Liver (tissue), 8 donors: ENCODE measurements at regions not wholly inside any gene's neighbourhood (a gene's known extent, or its start where the extent isn't known, plus 50 kb on each side); places are given as distances from the start of the nearest gene placed in this dataset.

ENCODE experiments used
- DNase-seq: peaks from one replicate; pipeline ENCODE4 v3.0.0-alpha.2; 2017; ENCODE audit warnings: low spot score
- H3K27ac ChIP-seq, 2 donors: one replicate each; pipeline ENCODE4 v1.7.0; 2013; ENCODE audit warnings: inconsistent platforms in 2 of 2, low read length in 2 of 2, control low read depth in 1 of 2, low read depth in 1 of 2, mild to moderate bottlenecking in 1 of 2
- H3K27me3 ChIP-seq, 4 donors: one replicate each; pipeline versions ENCODE4 v1.6.1 to v1.7.0; 2013; ENCODE audit warnings: low read length in 3 of 4, inconsistent platforms in 1 of 4, mild to moderate bottlenecking in 1 of 4, moderate library complexity in 1 of 4; ENCODE audit not compliant: control insufficient read depth in 4 of 4, insufficient read depth in 4 of 4
- H3K36me3 ChIP-seq, 4 donors: one replicate each; pipeline versions ENCODE4 v1.6.1 to v1.7.0; 2013; ENCODE audit warnings: low read length in 3 of 4, mild to moderate bottlenecking in 3 of 4, low read depth in 1 of 4, moderate library complexity in 1 of 4; ENCODE audit not compliant: control insufficient read depth in 4 of 4, insufficient read depth in 3 of 4
- H3K4me1 ChIP-seq, 4 donors: one replicate each; pipeline versions ENCODE4 v1.6.1 to v1.7.0; 2013; ENCODE audit warnings: low read length in 3 of 4, mild to moderate bottlenecking in 3 of 4, moderate library complexity in 1 of 4; ENCODE audit not compliant: control insufficient read depth in 4 of 4, insufficient read depth in 4 of 4
- H3K4me3 ChIP-seq, 3 donors: one replicate each; pipeline versions ENCODE4 v1.6.1 to v1.7.0; 2013; ENCODE audit warnings: low read length in 3 of 3, control low read depth in 1 of 3, low read depth in 1 of 3, mild to moderate bottlenecking in 1 of 3
- H3K9ac ChIP-seq, 2 donors: one replicate each; pipeline ENCODE4 v1.7.0; 2013; ENCODE audit warnings: low read length in 2 of 2, mild to moderate bottlenecking in 2 of 2, moderate library complexity in 2 of 2, control low read depth in 1 of 2, low read depth in 1 of 2
- H3K9me3 ChIP-seq, 4 donors: one replicate each; pipeline versions ENCODE4 v1.6.1 to v1.7.0; 2013; ENCODE audit warnings: low read length in 3 of 4; ENCODE audit not compliant: control insufficient read depth in 4 of 4
- EGR1 ChIP-seq, 2 donors: IDR thresholded peaks; 2 replicates each; pipeline ENCODE4 v1.6.1; 2016 to 2018; ENCODE audit warnings: antibody characterized with exemption in 2 of 2, low read depth in 2 of 2
- FOXA1 ChIP-seq: IDR thresholded peaks from 2 replicates; pipeline ENCODE4 v1.6.1; 2016; ENCODE audit warnings: antibody characterized with exemption
- FOXA2 ChIP-seq: IDR thresholded peaks from 2 replicates; pipeline ENCODE4 v1.6.1; 2016; ENCODE audit warnings: antibody characterized with exemption
- GABPA ChIP-seq, 2 donors: IDR thresholded peaks in 1 of 2; conservative IDR thresholded peaks in 1 of 2; 2 replicates each; pipeline ENCODE4 v1.6.1; 2016; ENCODE audit warnings: antibody characterized with exemption in 2 of 2, mild to moderate bottlenecking in 1 of 2, moderate library complexity in 1 of 2
- HNF4A ChIP-seq, 2 donors: conservative IDR thresholded peaks; 2 replicates each; pipeline ENCODE4 v1.6.1; 2016; ENCODE audit warnings: antibody characterized with exemption in 2 of 2, mild to moderate bottlenecking in 2 of 2
- HNF4G ChIP-seq: IDR thresholded peaks from 2 replicates; pipeline ENCODE4 v1.6.1; 2016; ENCODE audit warnings: antibody characterized with exemption
- JUND ChIP-seq, 2 donors: IDR thresholded peaks; 2 replicates each; pipeline ENCODE4 v1.6.1; 2016; ENCODE audit warnings: antibody characterized with exemption in 2 of 2
- NR2F2 ChIP-seq: IDR thresholded peaks from 2 replicates; pipeline ENCODE4 v1.6.1; 2016; ENCODE audit warnings: antibody characterized with exemption
- RAD21 ChIP-seq, 2 donors: IDR thresholded peaks; 2 replicates each; pipeline ENCODE4 v1.6.1; 2016; ENCODE audit warnings: antibody characterized with exemption in 2 of 2, mild to moderate bottlenecking in 2 of 2
- RXRA ChIP-seq, 2 donors: IDR thresholded peaks; 2 replicates each; pipeline ENCODE4 v1.6.1; 2017 to 2018; ENCODE audit warnings: antibody characterized with exemption in 2 of 2, mild to moderate bottlenecking in 1 of 2
- SP1 ChIP-seq: IDR thresholded peaks from 2 replicates; pipeline ENCODE4 v1.6.1; 2018; ENCODE audit warnings: antibody characterized with exemption, mild to moderate bottlenecking
- TAF1 ChIP-seq: conservative IDR thresholded peaks from 2 replicates; pipeline ENCODE4 v1.6.1; 2016; ENCODE audit warnings: antibody characterized with exemption, mild to moderate bottlenecking
- YY1 ChIP-seq: IDR thresholded peaks from 2 replicates; pipeline ENCODE4 v1.6.1; 2016; ENCODE audit warnings: antibody characterized with exemption, mild to moderate bottlenecking
- WGBS: extraction: QIAGEN DNeasy Blood & Tissue Kit; methylation state at CpG from one replicate; pipeline ENCODE4 v1.1.7; 2013; 5-methylcytosine and 5-hydroxymethylcytosine counted together
- TF ChIP-seq, protein P1 (sequence below): IDR thresholded peaks from 2 replicates; pipeline ENCODE4 v1.6.1; 2016; ENCODE audit warnings: antibody characterized with exemption
- TF ChIP-seq, protein P2 (sequence below): IDR thresholded peaks from 2 replicates; pipeline ENCODE4 v1.6.1; 2016; ENCODE audit warnings: antibody characterized with exemption
- TF ChIP-seq, protein P3 (sequence below): fragments of 150-350 bp; IDR thresholded peaks from 2 replicates; pipeline ENCODE4 v1.5.1; 2017; ENCODE audit warnings: improper control_type of control experiment, low read depth, low read length; ENCODE audit not compliant: missing input control
- TF ChIP-seq, protein P4 (sequence below): IDR thresholded peaks from 2 replicates; pipeline ENCODE4 v1.6.1; 2016; ENCODE audit warnings: antibody characterized with exemption, mild to moderate bottlenecking
- TF ChIP-seq, protein P5 (sequence below): IDR thresholded peaks from 2 replicates; pipeline ENCODE4 v1.6.1; 2016; ENCODE audit warnings: antibody characterized with exemption
- donor health status: healthy.
- donor health status: healthy.
- donor health status: healthy.
- donor health status: healthy.
- donor health status: healthy.

DNA sequence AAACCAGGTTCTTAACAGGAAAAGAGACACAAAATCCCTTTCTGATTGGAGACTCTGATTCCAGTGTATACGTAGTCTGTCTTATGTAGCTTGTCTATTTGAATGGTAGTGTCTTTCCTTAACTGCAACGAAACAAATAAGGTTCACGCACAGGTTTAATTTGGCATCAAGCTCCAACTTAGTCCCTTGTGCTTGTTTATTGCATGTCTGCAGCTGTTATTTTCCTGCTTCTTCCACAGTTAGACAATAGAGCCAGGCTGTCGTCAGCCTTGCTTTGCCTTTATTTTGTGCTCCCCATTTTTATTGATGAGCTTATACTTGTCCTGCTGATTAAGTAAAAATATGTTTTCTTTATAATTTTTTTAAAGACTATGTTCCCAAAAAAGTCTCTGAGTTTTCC is 152.7 kb upstream of the CDIN1 start:
- Histone ChIP-seq H3K27ac (no peak overlapping the region), H3K36me3 (no peaks in the 10 kb centered on the region), H3K9ac (no peak overlapping the region), H3K9me3 (peaks cover 0 to 4% (median under 1%) of the 10 kb centered on the region in 4 donors), H3K27me3 (no peaks in the 10 kb centered on the region), H3K4me3 (no peak overlapping the region), H3K4me1 (no peaks in the 10 kb centered on the region)
- 83% methylated on average over 4 of the region's 4 CpGs for WGBS
- DNase-seq, result no peak
- TF ChIP-seq YY1 (no peak), HNF4A (conservative IDR thresholded peaks at IDR 0.05) (no peak), RAD21 (IDR thresholded peaks at IDR 0.05) (no peak), FOXA1 (no peak), RXRA (IDR thresholded peaks at IDR 0.05) (no peak), HNF4G (no peak), FOXA2 (no peak), JUND (IDR thresholded peaks at IDR 0.05) (no peak), NR2F2 (no peak), EGR1 (IDR thresholded peaks at IDR 0.05; ENCODE audit: low read depth in 2 of 2) (no peak), SP1 (no peak), GABPA (IDR thresholded peaks at IDR 0.05 in 1 of 2, conservative IDR thresholded peaks at IDR 0.05 in 1 of 2) (no peak), TAF1 (no peak)
- TF ChIP-seq, protein P1, sequence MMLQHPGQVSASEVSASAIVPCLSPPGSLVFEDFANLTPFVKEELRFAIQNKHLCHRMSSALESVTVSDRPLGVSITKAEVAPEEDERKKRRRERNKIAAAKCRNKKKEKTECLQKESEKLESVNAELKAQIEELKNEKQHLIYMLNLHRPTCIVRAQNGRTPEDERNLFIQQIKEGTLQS, result no peak
- TF ChIP-seq, protein P2, sequence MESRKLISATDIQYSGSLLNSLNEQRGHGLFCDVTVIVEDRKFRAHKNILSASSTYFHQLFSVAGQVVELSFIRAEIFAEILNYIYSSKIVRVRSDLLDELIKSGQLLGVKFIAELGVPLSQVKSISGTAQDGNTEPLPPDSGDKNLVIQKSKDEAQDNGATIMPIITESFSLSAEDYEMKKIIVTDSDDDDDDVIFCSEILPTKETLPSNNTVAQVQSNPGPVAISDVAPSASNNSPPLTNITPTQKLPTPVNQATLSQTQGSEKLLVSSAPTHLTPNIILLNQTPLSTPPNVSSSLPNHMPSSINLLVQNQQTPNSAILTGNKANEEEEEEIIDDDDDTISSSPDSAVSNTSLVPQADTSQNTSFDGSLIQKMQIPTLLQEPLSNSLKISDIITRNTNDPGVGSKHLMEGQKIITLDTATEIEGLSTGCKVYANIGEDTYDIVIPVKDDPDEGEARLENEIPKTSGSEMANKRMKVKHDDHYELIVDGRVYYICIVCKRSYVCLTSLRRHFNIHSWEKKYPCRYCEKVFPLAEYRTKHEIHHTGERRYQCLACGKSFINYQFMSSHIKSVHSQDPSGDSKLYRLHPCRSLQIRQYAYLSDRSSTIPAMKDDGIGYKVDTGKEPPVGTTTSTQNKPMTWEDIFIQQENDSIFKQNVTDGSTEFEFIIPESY, result no peak
- TF ChIP-seq, protein P3, sequence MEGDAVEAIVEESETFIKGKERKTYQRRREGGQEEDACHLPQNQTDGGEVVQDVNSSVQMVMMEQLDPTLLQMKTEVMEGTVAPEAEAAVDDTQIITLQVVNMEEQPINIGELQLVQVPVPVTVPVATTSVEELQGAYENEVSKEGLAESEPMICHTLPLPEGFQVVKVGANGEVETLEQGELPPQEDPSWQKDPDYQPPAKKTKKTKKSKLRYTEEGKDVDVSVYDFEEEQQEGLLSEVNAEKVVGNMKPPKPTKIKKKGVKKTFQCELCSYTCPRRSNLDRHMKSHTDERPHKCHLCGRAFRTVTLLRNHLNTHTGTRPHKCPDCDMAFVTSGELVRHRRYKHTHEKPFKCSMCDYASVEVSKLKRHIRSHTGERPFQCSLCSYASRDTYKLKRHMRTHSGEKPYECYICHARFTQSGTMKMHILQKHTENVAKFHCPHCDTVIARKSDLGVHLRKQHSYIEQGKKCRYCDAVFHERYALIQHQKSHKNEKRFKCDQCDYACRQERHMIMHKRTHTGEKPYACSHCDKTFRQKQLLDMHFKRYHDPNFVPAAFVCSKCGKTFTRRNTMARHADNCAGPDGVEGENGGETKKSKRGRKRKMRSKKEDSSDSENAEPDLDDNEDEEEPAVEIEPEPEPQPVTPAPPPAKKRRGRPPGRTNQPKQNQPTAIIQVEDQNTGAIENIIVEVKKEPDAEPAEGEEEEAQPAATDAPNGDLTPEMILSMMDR, result no peak
- TF ChIP-seq, protein P4, sequence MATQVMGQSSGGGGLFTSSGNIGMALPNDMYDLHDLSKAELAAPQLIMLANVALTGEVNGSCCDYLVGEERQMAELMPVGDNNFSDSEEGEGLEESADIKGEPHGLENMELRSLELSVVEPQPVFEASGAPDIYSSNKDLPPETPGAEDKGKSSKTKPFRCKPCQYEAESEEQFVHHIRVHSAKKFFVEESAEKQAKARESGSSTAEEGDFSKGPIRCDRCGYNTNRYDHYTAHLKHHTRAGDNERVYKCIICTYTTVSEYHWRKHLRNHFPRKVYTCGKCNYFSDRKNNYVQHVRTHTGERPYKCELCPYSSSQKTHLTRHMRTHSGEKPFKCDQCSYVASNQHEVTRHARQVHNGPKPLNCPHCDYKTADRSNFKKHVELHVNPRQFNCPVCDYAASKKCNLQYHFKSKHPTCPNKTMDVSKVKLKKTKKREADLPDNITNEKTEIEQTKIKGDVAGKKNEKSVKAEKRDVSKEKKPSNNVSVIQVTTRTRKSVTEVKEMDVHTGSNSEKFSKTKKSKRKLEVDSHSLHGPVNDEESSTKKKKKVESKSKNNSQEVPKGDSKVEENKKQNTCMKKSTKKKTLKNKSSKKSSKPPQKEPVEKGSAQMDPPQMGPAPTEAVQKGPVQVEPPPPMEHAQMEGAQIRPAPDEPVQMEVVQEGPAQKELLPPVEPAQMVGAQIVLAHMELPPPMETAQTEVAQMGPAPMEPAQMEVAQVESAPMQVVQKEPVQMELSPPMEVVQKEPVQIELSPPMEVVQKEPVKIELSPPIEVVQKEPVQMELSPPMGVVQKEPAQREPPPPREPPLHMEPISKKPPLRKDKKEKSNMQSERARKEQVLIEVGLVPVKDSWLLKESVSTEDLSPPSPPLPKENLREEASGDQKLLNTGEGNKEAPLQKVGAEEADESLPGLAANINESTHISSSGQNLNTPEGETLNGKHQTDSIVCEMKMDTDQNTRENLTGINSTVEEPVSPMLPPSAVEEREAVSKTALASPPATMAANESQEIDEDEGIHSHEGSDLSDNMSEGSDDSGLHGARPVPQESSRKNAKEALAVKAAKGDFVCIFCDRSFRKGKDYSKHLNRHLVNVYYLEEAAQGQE, result no peak
- TF ChIP-seq, protein P5, sequence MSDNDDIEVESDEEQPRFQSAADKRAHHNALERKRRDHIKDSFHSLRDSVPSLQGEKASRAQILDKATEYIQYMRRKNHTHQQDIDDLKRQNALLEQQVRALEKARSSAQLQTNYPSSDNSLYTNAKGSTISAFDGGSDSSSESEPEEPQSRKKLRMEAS, result no peak
